Lower lobe of right lung (tissue), 2 donors: ENCODE measurements at regions not wholly inside any gene's neighbourhood (a gene's known extent, or its start where the extent isn't known, plus 50 kb on each side); places are given as distances from the start of the nearest gene placed in this dataset.

ENCODE experiments used
- ATAC-seq, 2 donors: fragments of 200-7000 bp; cut with Tn5 transposase; one replicate each; pipeline ENCODE4 v1.9.1; 2020 to 2022; ENCODE audit warnings: mild to moderate bottlenecking in 2 of 2, moderate library complexity in 2 of 2
- DNase-seq: peaks from one replicate; pipeline ENCODE4 v3.0.0-alpha.2; 2020
- H3K27ac ChIP-seq: fragments of 200-600 bp; one replicate; pipeline ENCODE4 v1.8.0; 2022
- H3K27me3 ChIP-seq: fragments of 200-600 bp; one replicate; pipeline ENCODE4 v1.8.0; 2022; ENCODE audit warnings: low read depth
- H3K36me3 ChIP-seq: fragments of 200-600 bp; one replicate; pipeline ENCODE4 v1.8.0; 2022; ENCODE audit warnings: mild to moderate bottlenecking
- H3K4me1 ChIP-seq: fragments of 200-600 bp; one replicate; pipeline ENCODE4 v1.8.0; 2022
- H3K4me3 ChIP-seq: fragments of 200-600 bp; one replicate; pipeline ENCODE4 v1.8.0; 2022; ENCODE audit warnings: mild to moderate bottlenecking
- H3K9me3 ChIP-seq: fragments of 200-600 bp; one replicate; pipeline ENCODE4 v1.8.0; 2022
- CTCF ChIP-seq: fragments of 200-600 bp; IDR thresholded peaks from one replicate; pipeline ENCODE4 v1.8.0; 2022; ENCODE audit warnings: antibody characterized with exemption, mild to moderate bottlenecking
- intact Hi-C: fragments of 100-400 bp; cut with DNase I; formaldehyde crosslinking; loops from one replicate; pipeline ENCODE4 v1.11.0; 2022
- donor health status: DM: no; HTN: yes; CAD: no; lungs with severe emphysema.

- no peaks in the 10 kb centered on the region for H3K4me1 ChIP-seq
- TF ChIP-seq CTCF = no peak
- no peak overlapping the region for H3K27ac ChIP-seq
- no peak overlapping the region for H3K4me3 ChIP-seq
- no peaks in the 10 kb centered on the region for H3K36me3 ChIP-seq
- peaks cover 37% of the 10 kb centered on the region for H3K27me3 ChIP-seq
- intact Hi-C loops = no loop called here
- no peak for DNase-seq
- no peak for ATAC-seq
- no peaks in the 10 kb centered on the region for H3K9me3 ChIP-seq
These were observed 419.4 kb downstream of the UQCRFS1 start for GRCh38 chr19:28793391-28794168.

GRCh38 chr19:28785971-28786370, 427.0 kb downstream of the UQCRFS1 start:
- DNase-seq = no peak
- TF ChIP-seq CTCF = no peak
- ATAC-seq = no peak
- Histone ChIP-seq H3K36me3 (no peaks in the 10 kb centered on the region), H3K4me3 (no peak overlapping the region), H3K4me1 (no peaks in the 10 kb centered on the region), H3K27me3 (no peaks in the 10 kb centered on the region), H3K9me3 (peaks cover 25% of the 10 kb centered on the region), H3K27ac (no peak overlapping the region)
- intact Hi-C loops = no loop called here

GRCh38 chr19:28764066-28764465, 448.9 kb downstream of the UQCRFS1 start:
- H3K4me1 ChIP-seq = no peaks in the 10 kb centered on the region
- H3K27me3 ChIP-seq = no peaks in the 10 kb centered on the region
- no peak overlapping the region for H3K27ac ChIP-seq
- peaks cover 21% of the 10 kb centered on the region for H3K9me3 ChIP-seq
- H3K4me3 ChIP-seq = no peak overlapping the region
- ATAC-seq (no peak), DNase-seq (no peak)
- H3K36me3 ChIP-seq = no peaks in the 10 kb centered on the region
- TF ChIP-seq CTCF = no peak
- intact Hi-C loops = no loop called here

GRCh38 chr19:28746478-28746877, 466.5 kb downstream of the UQCRFS1 start:
- no peaks in the 10 kb centered on the region for H3K9me3 ChIP-seq
- ATAC-seq (no peak), DNase-seq (no peak)
- no peak for TF ChIP-seq CTCF
- no peaks in the 10 kb centered on the region for H3K36me3 ChIP-seq
- H3K4me1 ChIP-seq = no peaks in the 10 kb centered on the region
- intact Hi-C loops = no loop called here
- no peaks in the 10 kb centered on the region for H3K27me3 ChIP-seq
- H3K4me3 ChIP-seq = no peak overlapping the region
- no peak overlapping the region for H3K27ac ChIP-seq

- intact Hi-C loops = no loop called here
- ATAC-seq (no peak), DNase-seq (no peak)
- Histone ChIP-seq H3K4me3 (no peak overlapping the region), H3K9me3 (no peaks in the 10 kb centered on the region), H3K27me3 (no peaks in the 10 kb centered on the region), H3K4me1 (no peaks in the 10 kb centered on the region), H3K27ac (no peak overlapping the region), H3K36me3 (no peaks in the 10 kb centered on the region)
- no peak for TF ChIP-seq CTCF
These were observed 468.0 kb downstream of the UQCRFS1 start for GRCh38 chr19:28744943-28745342.
